Suppressor macrophage treated with lipopolysaccharide for 1 hour (primary cell): ENCODE measurements at regions not wholly inside any gene's neighbourhood (a gene's known extent, or its start where the extent isn't known, plus 50 kb on each side); places are given as distances from the start of the nearest gene placed in this dataset.
A peak's percentile ranks its signal among the peaks of the same experiment; 100 is the strongest.
"Not testable (repeated sequence)": the region's sequence is repeated elsewhere in the genome, so short reads cannot be mapped to it uniquely, and the experiment has no call there.

Experiments used
- DNase-seq, 3 donors: peaks; one replicate each; pipeline ENCODE4 v3.0.0-alpha.2; 2020 to 2022

- DNase-seq: peak in 2 of 3 donors; percentile 14 to 46
Observed at GRCh38 chr4:105058177-105058812, 88.4 kb upstream of the TET2 start.

GRCh38 chr4:105059337-105059736 is 87.3 kb upstream of the TET2 start:
- peak; percentile 71 to 91 (median 83) for DNase-seq

- DNase-seq: peak; percentile 65 to 93 (median 86)
Observed at GRCh38 chr4:105060628-105061027, 86.0 kb upstream of the TET2 start.

- peak; percentile 65 to 87 (median 80) for DNase-seq
Observed at GRCh38 chr4:105061136-105061696, 85.5 kb upstream of the TET2 start.

GRCh38 chr4:105061731-105062130 is 84.9 kb upstream of the TET2 start:
- peak in 2 of 3 donors; percentile 4 to 31 for DNase-seq

GRCh38 chr4:105066401-105066800 is 80.3 kb upstream of the TET2 start:
- no peak for DNase-seq

- no peak for DNase-seq
Observed at GRCh38 chr4:105067431-105067830, 79.2 kb upstream of the TET2 start.

GRCh38 chr4:105067946-105068345 is 78.7 kb upstream of the TET2 start:
- no peak for DNase-seq

GRCh38 chr4:105068516-105068915 is 78.2 kb upstream of the TET2 start:
- no peak for DNase-seq

- not testable (repeated sequence) for DNase-seq
Observed at GRCh38 chr4:105072095-105072494, 74.6 kb upstream of the TET2 start.

- no peak for DNase-seq
Observed at GRCh38 chr4:105074097-105074496, 72.6 kb upstream of the TET2 start.

- no peak for DNase-seq
Observed at GRCh38 chr4:105075045-105075444, 71.6 kb upstream of the TET2 start.

- peak in 1 of 3 donors; percentile 21 for DNase-seq
Observed at GRCh38 chr4:105088110-105088879, 58.4 kb upstream of the TET2 start.

GRCh38 chr4:105092356-105092755 is 54.3 kb upstream of the TET2 start:
- no peak for DNase-seq

GRCh38 chr4:105092768-105093167 is 53.9 kb upstream of the TET2 start:
- no peak for DNase-seq

GRCh38 chr4:105093975-105094374 is 52.7 kb upstream of the TET2 start:
- DNase-seq: no peak
